NT2/D1 (cell line): ENCODE measurements at regions not wholly inside any gene's neighbourhood (a gene's known extent, or its start where the extent isn't known, plus 50 kb on each side); places are given as distances from the start of the nearest gene placed in this dataset.

Source experiments
- DNase-seq: peaks from one replicate; pipeline ENCODE4 v3.0.0-alpha.2; 2011; ENCODE audit warnings: low read depth, low spot score
- H3K27me3 ChIP-seq: 2 replicates; pipeline ENCODE4 v1.6.0; 2011; ENCODE audit warnings: mild to moderate bottlenecking; ENCODE audit not compliant: insufficient read length, insufficient read depth
- H3K36me3 ChIP-seq: 2 replicates; pipeline ENCODE4 v1.6.1; 2011; ENCODE audit warnings: mild to moderate bottlenecking, low read length, mixed read lengths; ENCODE audit not compliant: insufficient read depth, insufficient read length
- H3K4me1 ChIP-seq: 2 replicates; pipeline ENCODE4 v1.5.1; 2011; ENCODE audit not compliant: insufficient read depth, insufficient read length
- H3K4me3 ChIP-seq: 2 replicates; pipeline ENCODE4 v1.5.1; 2011; ENCODE audit warnings: low read depth; ENCODE audit not compliant: insufficient read length
- H3K9ac ChIP-seq: 2 replicates; pipeline ENCODE4 v1.6.0; 2011; ENCODE audit warnings: low read depth; ENCODE audit not compliant: insufficient read length
- H3K9me3 ChIP-seq: 2 replicates; pipeline ENCODE4 v1.5.1; 2011; ENCODE audit warnings: mild to moderate bottlenecking, low read length; ENCODE audit not compliant: insufficient read depth
- SUZ12 ChIP-seq: IDR thresholded peaks from 2 replicates; pipeline ENCODE4 v1.6.1; 2011; ENCODE audit not compliant: insufficient read length, insufficient read depth; ENCODE audit errors: extremely low read depth
- YY1 ChIP-seq: IDR thresholded peaks from 2 replicates; pipeline ENCODE4 v1.6.1; 2011; ENCODE audit not compliant: insufficient read length, insufficient read depth
- ZNF274 ChIP-seq: IDR thresholded peaks from 2 replicates; pipeline ENCODE4 v1.6.1; 2011; ENCODE audit warnings: mild to moderate bottlenecking, low read depth, low read length

DNA sequence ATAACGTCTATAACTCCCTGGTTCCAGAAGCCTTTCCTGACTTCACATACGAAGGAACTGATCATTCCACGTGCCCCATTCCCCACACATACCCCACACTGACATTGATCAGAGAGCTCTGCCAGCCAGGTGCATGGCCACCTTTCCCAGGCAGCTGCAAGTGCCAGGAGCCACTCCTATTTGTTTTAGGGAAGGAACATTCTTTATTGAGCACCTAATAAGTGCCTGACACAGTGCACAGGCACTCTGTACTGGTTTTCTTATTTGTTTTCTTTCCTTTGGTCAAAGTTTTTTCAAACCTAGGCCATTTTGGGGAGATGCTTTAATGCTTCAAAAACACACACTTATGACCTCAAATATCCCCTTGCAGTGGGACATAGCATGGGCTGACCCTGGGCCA is 50.0 kb downstream of the PITPNM2 start:
- Histone ChIP-seq H3K4me3 (no peak overlapping the region), H3K36me3 (no peaks in the 10 kb centered on the region), H3K4me1 (peaks cover 42% of the 10 kb centered on the region), H3K27me3 (no peaks in the 10 kb centered on the region), H3K9ac (no peak overlapping the region), H3K9me3 (no peaks in the 10 kb centered on the region)
- no peak for TF ChIP-seq YY1
- TF ChIP-seq SUZ12 = no peak
- no peak for TF ChIP-seq ZNF274
- DNase-seq = no peak

DNA sequence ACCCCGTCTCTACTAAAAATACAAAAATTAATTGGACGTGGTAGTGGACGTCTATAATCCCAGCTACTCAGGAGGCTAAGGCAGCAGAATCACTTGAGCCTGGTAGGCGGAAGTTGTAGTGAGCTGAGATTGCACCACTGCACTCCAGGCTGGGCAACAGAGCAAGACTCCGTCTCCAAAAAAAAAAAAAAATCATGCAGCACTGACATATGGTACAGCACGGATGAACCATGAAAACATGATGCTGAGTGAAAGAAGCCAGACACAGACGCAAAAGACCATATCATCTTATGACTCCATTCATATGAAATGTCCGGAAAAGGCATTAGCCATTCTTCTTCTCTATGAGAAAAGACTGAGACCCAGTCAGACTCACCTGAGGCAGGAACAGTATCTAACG is 50.4 kb downstream of the PITPNM2 start:
- DNase-seq = no peak
- H3K9ac ChIP-seq = no peak overlapping the region
- no peaks in the 10 kb centered on the region for H3K36me3 ChIP-seq
- TF ChIP-seq YY1 (no peak), ZNF274 (no peak), SUZ12 (no peak)
- H3K9me3 ChIP-seq = no peaks in the 10 kb centered on the region
- no peaks in the 10 kb centered on the region for H3K27me3 ChIP-seq
- no peak overlapping the region for H3K4me3 ChIP-seq
- peaks cover 43% of the 10 kb centered on the region for H3K4me1 ChIP-seq

DNA sequence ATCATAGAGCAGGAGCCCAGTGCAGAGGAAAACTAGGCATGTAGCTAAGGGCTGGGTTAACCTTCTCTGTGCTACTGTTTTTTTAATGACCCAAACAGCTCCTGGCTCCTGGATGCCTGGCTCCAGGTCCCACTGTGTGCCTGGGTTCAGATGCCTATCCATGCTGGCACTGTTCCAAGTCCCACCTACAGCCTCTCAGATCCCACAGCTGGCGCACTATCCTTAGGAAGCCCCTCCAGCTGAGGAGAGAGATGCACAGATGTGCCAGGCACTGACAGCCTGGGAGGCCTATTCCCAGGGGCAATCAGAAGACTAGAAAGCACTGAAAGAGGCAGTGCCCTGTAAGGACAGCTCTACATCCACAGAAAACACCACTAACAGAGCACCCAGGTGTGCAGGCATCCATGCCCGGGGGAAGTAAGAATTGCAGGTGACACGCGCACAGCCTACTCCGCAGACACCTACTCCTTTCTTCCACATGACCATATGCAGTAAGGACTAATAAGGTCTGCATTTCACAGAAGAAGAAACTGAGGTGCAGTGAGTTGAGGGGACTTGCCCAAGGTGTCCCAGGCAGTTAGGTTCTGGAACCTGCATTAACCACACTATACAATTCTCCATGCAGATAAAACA is 51.2 kb downstream of the PITPNM2 start:
- no peaks in the 10 kb centered on the region for H3K9me3 ChIP-seq
- no peaks in the 10 kb centered on the region for H3K36me3 ChIP-seq
- TF ChIP-seq SUZ12 = no peak
- no peak for TF ChIP-seq YY1
- no peak for TF ChIP-seq ZNF274
- H3K4me3 ChIP-seq = no peak overlapping the region
- H3K9ac ChIP-seq = no peak overlapping the region
- no peak for DNase-seq
- H3K4me1 ChIP-seq = peaks cover 47% of the 10 kb centered on the region
- no peaks in the 10 kb centered on the region for H3K27me3 ChIP-seq

DNA sequence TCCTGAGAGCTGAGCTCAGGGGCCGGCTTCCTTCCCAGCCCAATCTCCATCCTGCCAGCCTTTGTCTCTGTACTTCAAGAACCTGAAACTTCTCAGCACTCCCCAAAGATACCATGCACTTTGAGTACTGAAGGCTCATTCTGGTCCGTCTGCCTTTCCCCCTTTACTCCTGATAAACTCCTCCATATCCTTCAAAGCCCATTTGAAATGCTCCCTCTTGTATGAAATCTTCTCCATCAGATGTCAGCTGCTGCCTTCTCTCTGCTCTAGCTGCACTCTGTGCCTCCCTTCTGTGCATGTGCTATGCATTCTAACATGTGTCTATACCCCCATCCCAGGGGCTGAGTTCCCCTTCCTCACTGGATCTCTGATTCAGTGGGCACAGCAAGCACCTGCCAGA is 52.1 kb downstream of the PITPNM2 start:
- H3K9ac ChIP-seq = peak overlapping the region; percentile 32
- no peaks in the 10 kb centered on the region for H3K27me3 ChIP-seq
- TF ChIP-seq YY1 (no peak), SUZ12 (no peak), ZNF274 (no peak)
- no peaks in the 10 kb centered on the region for H3K36me3 ChIP-seq
- no peak for DNase-seq
- H3K4me1 ChIP-seq = peaks cover 47% of the 10 kb centered on the region
- H3K4me3 ChIP-seq = no peak overlapping the region
- H3K9me3 ChIP-seq = no peaks in the 10 kb centered on the region

DNA sequence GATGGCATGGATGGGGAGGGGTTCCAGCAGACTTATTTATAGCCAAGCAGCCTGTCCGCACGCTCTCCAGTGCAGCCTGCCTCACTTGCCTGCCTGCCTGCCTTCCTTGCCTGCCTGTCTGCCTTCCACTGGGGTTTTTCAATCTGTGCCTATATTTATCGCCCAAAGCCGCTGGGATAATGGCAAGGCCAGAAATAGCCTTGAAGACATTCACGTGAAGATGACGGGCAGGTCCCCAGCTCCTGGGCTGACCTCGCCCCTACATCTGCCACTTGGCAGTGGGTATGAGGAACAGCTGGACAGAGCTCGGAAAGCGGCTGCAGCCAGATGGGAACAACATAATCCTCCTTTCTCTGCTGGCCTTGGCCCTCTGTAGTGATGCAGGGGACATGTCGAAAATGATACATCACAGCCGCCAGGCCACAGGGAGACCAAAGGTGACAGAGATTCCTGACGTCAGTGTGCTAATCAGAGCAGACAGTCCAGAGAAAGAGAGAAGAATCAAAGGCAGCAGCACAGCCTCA is 53.3 kb downstream of the PITPNM2 start:
- Histone ChIP-seq H3K4me3 (no peak overlapping the region), H3K9me3 (no peaks in the 10 kb centered on the region), H3K9ac (no peak overlapping the region)

DNA sequence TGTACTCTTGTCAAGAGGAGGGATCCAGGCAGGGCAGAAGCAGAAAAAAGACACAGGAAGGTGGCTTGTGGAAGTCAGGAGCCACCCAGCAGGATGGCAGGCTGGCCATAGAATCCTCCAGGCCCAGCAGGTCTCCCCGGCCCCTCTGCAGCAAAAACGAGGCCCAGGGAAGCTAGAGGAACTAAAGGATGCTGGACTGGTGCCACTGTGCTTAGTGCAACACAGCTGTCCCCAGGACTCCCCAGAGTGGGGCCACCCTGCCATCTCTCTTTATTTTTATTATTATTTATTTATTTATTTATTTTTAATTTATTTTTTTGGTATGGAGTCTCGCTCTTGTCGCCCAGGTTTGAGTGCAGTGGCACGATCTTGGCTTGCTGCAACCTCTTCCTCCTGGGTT is 54.1 kb downstream of the PITPNM2 start:
- H3K36me3 ChIP-seq = no peaks in the 10 kb centered on the region
- no peaks in the 10 kb centered on the region for H3K27me3 ChIP-seq
- H3K9me3 ChIP-seq = no peaks in the 10 kb centered on the region
- H3K9ac ChIP-seq = no peak overlapping the region
- peaks cover 30% of the 10 kb centered on the region for H3K4me1 ChIP-seq
- no peak for DNase-seq
- H3K4me3 ChIP-seq = no peak overlapping the region
- TF ChIP-seq SUZ12 (no peak), YY1 (no peak), ZNF274 (no peak)

More for the DNA sequence above, 53.3 kb downstream of the PITPNM2 start:
- Histone ChIP-seq H3K27me3 (no peaks in the 10 kb centered on the region), H3K36me3 (no peaks in the 10 kb centered on the region), H3K4me1 (peaks cover 39% of the 10 kb centered on the region)
- TF ChIP-seq ZNF274 (no peak), YY1 (no peak), SUZ12 (no peak)
- no peak for DNase-seq

DNA sequence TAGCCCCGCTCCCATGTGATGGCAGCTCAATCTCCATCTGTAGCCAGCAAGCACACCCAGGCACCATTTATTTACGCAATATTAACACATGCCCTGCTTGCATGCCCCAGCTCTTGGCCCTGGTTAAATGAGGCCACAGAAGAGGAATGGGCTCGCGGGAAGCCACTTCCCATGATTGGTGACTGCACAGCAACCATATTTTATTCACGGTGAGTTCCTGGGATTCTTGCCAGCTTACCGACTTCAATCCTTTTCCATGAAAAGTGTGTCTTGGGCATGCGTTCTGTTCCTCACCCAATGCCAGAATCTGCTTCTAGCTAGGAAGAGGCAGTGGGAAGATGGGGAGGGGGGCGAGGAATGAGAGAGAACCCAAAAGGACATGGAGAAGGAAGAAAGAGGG is 54.7 kb downstream of the PITPNM2 start:
- no peak overlapping the region for H3K9ac ChIP-seq
- no peak for DNase-seq
- H3K36me3 ChIP-seq = no peaks in the 10 kb centered on the region
- H3K27me3 ChIP-seq = no peaks in the 10 kb centered on the region
- H3K9me3 ChIP-seq = no peaks in the 10 kb centered on the region
- TF ChIP-seq ZNF274 (no peak), YY1 (no peak), SUZ12 (no peak)
- no peak overlapping the region for H3K4me3 ChIP-seq
- H3K4me1 ChIP-seq = peaks cover 29% of the 10 kb centered on the region

DNA sequence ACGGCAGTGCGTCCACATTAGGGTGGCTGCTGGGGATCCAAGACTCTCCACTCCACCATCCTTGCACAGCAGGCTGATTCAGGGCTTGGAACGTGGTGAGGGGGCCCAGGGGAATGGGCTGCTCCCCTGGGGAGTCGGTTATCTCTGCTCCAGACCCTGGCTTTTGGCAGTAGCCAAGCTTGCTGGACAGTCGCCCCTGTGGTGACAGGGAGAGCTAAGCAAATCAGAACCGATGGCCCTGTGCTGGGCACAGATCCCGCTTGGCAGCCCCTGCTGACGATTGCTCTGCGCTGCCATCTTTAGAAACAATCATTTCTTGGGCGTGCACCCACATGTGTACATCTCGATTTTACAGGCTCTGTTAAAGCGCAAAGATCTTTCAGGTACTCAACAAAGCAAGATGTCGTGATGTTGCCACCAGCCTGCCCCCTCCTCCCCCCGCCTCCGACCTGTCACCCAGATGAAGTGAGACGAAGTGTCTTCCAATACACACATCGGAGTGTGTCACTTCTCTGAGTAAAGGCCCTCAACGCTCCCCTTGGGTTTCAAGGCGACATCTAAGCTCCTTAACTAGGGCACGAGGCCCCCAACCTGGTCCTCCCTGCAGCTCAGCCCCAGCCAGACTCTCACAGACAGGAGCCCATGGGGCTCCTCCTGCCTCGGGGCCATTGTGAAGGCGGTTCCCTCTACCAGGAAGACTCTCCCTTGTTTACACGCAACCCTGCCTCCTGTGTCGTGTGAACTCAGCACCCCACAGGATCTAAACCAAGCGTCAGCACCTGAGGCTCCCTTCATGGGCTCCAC is 55.6 kb downstream of the PITPNM2 start:
- TF ChIP-seq ZNF274 = no peak
- no peak for TF ChIP-seq YY1
- no peak for TF ChIP-seq SUZ12
- Histone ChIP-seq H3K9me3 (no peaks in the 10 kb centered on the region), H3K4me3 (no peak overlapping the region), H3K4me1 (peaks cover 29% of the 10 kb centered on the region), H3K9ac (no peak overlapping the region), H3K27me3 (no peaks in the 10 kb centered on the region), H3K36me3 (no peaks in the 10 kb centered on the region)
- DNase-seq = no peak
